HK-2 (cell line): ENCODE measurements at regions not wholly inside any gene's neighbourhood (a gene's known extent, or its start where the extent isn't known, plus 50 kb on each side); places are given as distances from the start of the nearest gene placed in this dataset.

ENCODE experiments used
- DNase-seq: peaks from one replicate; pipeline ENCODE4 v3.0.0-alpha.2; 2018; ENCODE audit not compliant: unreplicated experiment

DNA sequence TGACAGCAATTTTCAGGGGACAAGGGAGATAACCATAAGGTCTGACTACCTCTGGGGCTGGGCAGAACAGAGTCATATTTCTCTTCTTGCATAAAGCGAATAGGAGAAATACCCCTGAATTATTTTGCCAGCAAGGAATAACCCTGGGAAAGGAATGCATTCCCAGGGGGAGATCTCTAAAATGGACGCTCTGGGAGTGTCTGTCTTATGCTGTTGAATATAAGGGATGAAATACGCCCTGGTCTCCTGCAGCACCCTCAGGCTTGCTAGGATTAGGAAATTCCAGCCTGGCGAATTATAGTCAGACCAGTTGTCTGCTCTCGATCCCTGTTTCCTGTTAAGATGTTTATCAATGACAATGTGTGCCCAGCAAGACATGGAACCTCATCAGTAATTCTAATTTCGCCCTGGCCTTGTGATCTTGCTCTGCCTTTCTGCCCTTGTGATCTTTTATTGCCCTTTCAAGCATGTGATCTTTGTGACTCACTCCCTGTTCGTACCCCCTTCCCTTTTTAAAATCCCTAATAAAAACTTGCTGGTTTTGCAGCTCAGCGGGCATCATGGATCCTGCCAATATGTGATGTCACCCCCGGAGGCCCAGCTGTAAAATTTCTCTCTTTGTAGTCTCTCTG lies 221.6 kb upstream of the HS3ST5 start:
- DNase-seq, result no peak

DNA sequence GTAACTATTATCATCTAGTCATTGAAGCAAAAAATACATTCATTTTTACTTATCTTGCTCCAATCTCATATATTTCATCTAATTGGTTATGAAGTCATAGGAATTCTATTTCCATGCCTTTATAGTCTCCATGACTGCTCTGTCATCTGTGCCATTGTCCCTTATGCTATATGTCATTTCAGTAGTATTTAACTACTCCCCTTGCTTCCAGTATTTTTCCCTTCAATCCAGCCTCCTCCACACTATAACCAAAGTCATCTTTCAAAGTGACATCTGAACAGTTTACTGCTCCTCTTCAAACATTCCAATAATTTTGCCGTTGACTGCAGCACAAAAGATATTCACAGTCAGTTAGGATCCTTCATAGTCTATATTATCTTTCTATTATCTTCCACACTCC lies 216.6 kb upstream of the HS3ST5 start:
- no peak for DNase-seq

GRCh38 chr6:114558153-114558552 lies 215.3 kb upstream of the HS3ST5 start:
- no peak for DNase-seq

DNA sequence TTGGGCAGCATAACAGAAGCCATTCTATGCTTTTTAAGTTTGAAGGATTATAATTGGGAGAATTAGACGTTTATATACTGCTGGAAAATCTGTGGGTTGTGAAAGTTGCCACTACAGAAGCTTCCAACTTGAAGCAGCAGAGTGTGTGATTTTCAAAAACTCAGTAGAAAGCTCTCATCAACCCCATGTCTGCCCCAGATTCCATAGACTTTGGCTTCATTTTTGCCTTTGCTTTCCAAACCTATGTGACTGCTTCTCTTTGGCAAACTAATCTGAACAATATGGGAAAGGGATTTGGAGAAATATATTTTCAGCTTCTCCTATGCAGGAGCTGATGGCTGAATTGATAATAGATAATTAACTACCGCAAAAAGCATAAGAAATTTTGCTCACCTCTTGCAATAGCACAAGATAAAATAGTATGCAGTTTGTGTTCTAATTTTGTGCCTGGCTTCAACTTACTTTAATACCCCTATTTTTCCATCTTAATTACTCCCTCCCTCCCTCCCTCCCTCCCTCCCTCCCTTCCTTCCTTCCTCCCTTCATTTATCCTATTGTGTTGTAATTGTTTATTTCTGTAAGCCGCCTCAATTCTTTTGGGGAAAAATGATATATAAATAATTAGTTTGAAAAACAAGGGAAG lies 214.1 kb upstream of the HS3ST5 start:
- no peak for DNase-seq

- no peak for DNase-seq
Measured at GRCh38 chr6:114550316-114550715, 207.5 kb upstream of the HS3ST5 start.

DNA sequence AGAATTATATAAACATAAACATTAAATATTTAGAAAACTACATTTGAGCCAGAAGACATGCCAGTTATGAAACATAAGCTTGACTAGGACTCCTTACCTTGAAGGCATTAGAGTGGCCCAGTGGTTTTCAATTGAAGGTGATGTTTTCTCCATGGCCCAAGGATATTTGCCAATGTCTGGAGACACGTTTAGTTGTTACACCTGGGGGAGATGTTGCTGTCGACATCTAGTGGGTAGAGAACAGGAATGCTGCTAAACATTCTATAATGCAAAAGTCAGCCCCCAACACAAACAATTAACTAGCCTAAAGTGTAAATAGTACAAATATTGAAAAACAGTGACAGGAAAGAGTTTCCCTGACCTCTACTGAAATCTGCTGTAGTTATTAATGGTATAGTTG lies 200.9 kb upstream of the HS3ST5 start:
- DNase-seq, result no peak

GRCh38 chr6:114541794-114542193 lies 199.0 kb upstream of the HS3ST5 start:
- DNase-seq, result no peak

GRCh38 chr6:114537977-114538376 lies 195.2 kb upstream of the HS3ST5 start:
- DNase-seq, result no peak

DNA sequence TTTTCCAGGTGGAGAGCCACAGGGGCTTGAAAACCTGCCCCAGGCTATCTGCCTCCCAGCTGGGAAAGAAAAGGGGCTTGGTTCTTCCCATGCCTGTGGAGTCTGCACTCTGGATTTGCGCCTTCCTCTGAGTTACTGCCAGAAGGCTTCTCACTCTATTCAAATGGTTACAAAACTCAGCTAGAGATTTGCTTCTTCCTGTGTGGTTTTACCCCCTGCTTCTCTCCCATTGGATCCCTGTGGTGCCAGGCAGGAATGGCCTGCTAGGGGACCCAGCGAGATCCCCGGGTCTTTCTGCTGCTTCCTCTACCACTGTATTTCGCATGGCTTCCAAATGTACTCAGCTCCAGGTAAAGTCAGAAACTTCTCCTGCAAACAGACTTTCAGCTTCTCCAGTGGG lies 192.0 kb upstream of the HS3ST5 start:
- DNase-seq, result no peak

- no peak for DNase-seq
Measured at GRCh38 chr6:114524081-114524480, 181.3 kb upstream of the HS3ST5 start.

DNA sequence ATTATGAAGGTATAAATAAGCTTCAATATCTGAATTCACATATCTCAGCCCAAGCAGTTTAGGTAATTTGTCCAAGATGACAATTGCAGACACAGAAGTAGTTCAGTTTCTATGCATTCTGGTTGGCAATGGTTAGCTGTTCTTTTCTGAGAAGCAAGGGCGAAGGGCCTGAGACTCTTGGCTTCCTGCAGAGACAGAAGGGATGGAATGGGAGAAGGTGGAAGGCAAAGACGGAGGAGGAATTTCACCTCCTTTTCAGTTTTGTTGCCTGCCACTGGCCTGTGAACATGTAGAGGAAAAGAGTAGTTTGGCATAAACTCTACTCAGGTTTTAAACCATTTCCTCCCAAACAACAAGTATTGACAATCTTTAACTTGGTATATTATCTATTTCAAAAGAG lies 180.7 kb upstream of the HS3ST5 start:
- no peak for DNase-seq

DNA sequence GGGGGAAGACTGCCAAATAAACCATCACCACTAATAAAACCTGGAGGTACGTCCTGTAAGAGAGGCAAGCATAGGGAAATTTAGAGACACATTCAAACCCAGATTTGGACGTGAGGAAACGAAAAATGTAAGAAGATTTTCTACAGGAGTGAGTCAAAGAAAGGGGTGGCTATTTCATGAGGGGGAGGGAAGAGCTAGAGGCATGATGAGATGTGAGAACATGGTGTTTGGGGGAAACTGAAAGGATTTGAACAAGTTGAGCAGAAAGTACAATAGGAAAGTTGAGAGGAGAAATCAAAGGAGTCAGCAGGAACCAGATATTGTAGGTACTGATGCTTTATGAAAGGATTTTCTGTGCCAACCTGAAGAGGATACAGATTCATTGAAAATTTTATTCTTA lies 179.1 kb upstream of the HS3ST5 start:
- DNase-seq, result no peak

DNA sequence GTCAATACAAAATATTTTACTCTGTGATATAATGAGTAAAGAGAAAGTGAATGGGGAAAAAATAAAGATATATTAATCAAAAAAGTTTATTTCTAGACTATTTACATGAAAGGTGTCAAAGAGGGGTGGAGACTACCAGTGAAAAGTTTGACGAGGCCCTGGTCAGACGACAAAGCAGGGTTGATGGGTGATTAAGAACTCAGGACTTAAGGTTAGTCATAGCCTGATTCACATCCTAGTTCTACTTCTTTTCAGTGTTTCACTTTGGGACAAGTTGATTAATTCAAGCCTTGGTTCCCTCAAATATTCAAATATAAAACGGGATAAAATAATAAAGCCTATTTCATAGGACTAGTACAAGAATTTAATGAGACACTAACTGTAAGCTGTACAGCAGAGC lies 178.2 kb upstream of the HS3ST5 start:
- DNase-seq, result no peak

GRCh38 chr6:114514170-114514569 lies 171.3 kb upstream of the HS3ST5 start:
- DNase-seq, result no peak

DNA sequence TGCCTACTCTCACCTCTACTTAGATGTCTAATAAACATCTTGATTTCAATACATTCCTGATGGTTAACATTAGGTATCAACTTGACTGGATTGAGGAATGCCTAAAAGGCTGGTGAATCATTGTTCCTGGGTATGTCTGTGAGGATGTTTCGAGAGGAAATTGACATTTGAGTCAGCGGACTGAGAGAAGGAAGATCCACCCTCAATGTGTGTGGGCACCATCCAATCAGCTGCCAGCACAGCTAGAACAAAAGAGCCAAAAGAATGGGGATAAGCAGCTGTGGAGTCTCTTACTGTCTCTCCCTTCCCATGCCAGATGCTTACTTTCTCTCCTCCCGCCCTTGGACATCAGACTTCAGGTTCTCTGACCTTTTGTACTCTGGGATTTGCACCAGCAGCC lies 128.6 kb upstream of the HS3ST5 start:
- no peak for DNase-seq

DNA sequence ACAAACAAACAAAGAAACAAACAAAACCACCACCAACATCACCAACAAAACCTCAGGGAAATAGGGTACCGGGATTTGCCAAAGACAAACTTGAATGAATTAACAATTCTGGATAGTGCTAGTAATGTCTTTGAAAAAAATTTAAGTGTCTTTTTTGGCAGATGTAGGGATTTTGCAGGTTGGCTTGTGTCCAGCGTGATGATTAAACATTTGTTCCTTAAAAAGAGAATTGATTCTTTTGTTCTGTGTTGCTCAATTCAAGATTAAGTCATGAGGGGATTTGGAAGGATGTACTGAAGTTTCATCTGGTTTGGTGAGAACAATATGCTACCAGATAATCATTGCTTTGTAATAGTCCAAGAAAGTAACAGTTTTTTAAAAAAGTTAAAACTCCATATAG lies 125.1 kb upstream of the HS3ST5 start:
- DNase-seq, result no peak

GRCh38 chr6:114465511-114465910 lies 122.7 kb upstream of the HS3ST5 start:
- no peak for DNase-seq

- DNase-seq, result no peak
Measured at GRCh38 chr6:114453737-114454276, 111.0 kb upstream of the HS3ST5 start.

DNA sequence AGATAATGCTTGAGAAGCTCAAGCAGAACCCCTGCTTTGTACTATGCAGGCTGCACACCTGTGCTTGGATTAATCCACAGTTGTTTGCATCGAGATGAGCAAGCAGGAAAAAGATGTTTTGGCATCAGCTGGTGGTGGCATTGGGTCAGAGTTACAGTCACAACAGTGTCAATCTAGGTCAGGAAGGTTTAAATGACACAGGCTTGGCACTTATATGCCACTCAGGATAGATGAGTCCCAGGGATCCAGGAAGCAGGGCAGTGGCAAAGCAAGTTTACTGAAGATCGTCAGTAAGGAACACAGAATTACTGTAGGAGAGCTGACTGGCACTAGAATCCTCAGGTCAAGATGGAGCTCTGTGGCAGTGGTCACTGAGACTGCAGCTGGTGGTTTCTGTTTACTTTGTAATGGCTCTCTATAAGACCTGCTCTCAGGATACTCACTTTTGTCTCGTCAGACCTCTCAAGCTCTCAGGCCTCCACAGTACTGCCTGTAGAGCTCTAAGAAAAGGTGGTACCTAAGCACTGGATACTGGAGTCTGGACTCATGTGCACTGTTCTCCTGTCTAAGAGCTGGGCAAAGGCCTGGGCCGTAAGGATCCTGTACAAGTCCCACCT lies 110.1 kb upstream of the HS3ST5 start:
- DNase-seq, result no peak

GRCh38 chr6:114450631-114451030 lies 107.8 kb upstream of the HS3ST5 start:
- DNase-seq, result no peak

GRCh38 chr6:114449659-114450058 lies 106.8 kb upstream of the HS3ST5 start:
- DNase-seq, result no peak

DNA sequence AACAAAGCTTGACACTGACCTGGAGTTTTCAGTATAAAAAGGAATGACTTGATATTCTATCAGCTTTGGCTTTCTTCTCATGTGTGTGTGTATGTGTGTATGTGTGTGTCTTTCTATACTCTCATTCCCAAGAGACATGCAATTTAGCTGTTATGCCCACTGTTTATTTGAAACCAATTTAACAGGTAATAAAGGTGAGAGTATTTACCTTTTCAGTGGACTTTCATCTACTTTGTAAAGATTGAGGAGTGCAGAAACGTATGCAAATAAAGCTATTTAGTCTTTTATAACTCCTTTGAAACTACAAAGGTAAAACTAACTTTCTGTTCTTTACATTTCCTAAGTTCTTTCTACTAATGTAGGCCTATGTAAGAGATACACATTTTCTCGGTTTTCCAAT lies 103.5 kb upstream of the HS3ST5 start:
- no peak for DNase-seq

GRCh38 chr6:114445846-114446245 lies 103.0 kb upstream of the HS3ST5 start:
- DNase-seq, result no peak
